ENCODE measurements at regions not wholly inside any gene's neighbourhood (a gene's known extent, or its start where the extent isn't known, plus 50 kb on each side); places are given as distances from the start of the nearest gene placed in this dataset.

DNA sequence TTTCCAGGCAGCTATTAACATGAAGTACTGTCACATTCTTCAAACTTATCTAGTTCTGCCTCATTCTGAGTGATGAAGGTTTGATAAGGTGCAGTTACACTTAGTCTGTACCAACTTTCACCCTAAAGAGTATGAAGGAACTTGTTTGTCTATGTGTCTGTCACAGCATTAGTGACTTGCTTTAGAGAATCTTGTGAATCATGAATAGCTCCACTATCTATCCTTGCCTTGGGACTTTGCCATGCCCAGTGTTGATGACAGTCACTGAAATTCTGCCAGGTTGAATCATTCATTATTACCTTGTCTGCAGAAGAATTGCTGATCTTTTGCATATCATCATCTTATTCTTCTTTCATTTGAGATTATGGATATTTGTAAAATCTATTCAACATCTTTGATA lies 50.9 kb upstream of the A1CF start:
- in situ Hi-C loops (cut with MboI; ENCODE audit: low pct_unique_long_range_greater_than_20kb, low sequenced_read_pairs) = no loop called here
- no peak for DNase-seq

DNA sequence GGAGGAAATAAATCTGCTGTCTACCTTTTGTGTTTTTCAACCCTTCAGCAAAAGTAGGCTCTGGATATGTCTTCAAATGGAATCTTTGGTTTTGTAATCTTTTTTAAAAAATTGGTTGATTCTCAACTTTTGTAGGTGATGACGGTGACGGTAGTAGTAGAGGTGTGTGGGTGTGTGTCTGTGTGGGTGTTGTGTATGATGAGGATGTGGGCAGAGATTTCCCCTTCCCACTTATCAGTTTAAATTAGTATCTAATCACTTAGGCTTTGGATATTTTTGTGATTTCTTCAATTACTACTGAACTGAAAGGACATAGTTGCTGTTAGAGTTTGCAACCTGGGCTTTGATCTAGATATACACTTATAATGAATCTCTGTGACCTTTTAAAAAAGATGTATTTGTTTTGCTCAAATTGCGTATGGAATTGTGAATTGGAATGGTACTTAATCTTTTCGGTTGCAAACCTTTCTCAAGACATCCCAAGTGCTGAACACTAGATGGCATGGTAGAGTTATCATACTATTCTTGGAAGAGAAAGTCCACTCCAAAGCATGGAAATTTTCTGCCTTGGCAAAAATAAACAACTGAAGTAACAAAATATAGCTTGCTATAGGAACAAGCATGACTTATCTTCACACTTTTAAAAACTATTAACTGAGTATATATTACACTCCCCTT lies 51.9 kb upstream of the A1CF start:
- in situ Hi-C loops (cut with MboI; ENCODE audit: low pct_unique_long_range_greater_than_20kb, low sequenced_read_pairs) = no loop called here
- DNase-seq = peak; percentile 13

GRCh38 chr10:50941629-50942028 lies 56.2 kb upstream of the A1CF start:
- DNase-seq = no peak
- in situ Hi-C loops (cut with MboI; ENCODE audit: low pct_unique_long_range_greater_than_20kb, low sequenced_read_pairs) = no loop called here

DNA sequence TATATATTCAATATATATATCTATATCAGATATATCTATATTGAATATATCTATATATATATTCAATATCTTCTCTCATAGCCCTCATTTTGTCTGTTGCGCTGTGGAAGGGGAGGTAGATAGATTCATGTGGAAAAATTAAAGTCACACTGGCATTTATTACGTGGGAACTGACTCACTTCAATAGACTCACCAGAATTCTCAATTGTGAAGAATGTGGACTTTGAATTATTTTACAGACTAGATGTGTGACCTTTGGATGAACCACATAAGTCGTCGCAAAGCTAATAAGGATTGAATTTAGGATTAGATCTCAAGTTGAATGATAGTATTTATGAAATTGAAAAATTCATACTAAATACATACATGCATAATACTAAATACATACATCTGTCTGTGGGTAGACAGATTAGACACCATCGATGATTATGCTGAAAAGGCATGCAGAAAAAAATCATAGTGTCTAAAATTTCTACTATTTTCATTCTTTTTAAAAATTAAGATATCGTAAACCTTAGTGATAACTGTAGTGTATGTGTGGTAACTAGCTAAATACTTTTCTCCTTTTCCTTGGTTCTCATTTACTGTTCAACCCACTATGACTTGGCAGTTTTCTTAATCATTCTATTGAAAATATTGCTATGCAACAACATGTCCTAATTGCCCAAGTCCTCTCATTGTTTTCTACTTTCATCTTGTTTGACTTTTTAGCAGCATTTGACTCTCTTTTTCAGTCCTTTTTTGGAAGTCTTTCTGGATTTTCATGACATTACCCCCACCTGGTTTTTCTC lies 61.8 kb upstream of the A1CF start:
- no peak for DNase-seq
- in situ Hi-C loops (cut with MboI; ENCODE audit: low pct_unique_long_range_greater_than_20kb, low sequenced_read_pairs) = no loop called here

GRCh38 chr10:50951365-50951764 lies 65.9 kb upstream of the A1CF start:
- DNase-seq = no peak
- in situ Hi-C loops (cut with MboI; ENCODE audit: low pct_unique_long_range_greater_than_20kb, low sequenced_read_pairs) = no loop called here

- in situ Hi-C loops (cut with MboI; ENCODE audit: low pct_unique_long_range_greater_than_20kb, low sequenced_read_pairs) = no loop called here
- no peak for DNase-seq
Observed at GRCh38 chr10:50961297-50961696, 75.9 kb upstream of the A1CF start.

DNA sequence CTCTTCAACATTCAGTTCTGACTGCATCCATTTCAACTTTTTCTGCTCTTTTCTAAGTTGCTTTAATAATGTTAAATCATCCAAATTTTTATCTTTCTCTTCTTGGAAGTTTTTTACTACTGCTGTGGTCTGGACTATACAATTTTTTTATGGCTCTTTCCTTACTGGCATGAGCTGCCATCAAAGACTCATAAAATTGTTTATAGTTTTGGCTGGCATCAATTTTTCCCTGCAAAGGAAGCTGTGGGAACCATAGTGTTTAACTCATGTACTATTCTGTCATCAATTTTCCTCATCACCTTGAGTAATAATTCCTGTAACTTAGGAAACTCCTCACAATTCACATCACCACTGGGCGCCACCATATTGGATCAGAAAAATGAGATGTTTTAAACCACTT lies 77.6 kb upstream of the A1CF start:
- no peak for DNase-seq
- in situ Hi-C loops (cut with MboI; ENCODE audit: low pct_unique_long_range_greater_than_20kb, low sequenced_read_pairs) = no loop called here

DNA sequence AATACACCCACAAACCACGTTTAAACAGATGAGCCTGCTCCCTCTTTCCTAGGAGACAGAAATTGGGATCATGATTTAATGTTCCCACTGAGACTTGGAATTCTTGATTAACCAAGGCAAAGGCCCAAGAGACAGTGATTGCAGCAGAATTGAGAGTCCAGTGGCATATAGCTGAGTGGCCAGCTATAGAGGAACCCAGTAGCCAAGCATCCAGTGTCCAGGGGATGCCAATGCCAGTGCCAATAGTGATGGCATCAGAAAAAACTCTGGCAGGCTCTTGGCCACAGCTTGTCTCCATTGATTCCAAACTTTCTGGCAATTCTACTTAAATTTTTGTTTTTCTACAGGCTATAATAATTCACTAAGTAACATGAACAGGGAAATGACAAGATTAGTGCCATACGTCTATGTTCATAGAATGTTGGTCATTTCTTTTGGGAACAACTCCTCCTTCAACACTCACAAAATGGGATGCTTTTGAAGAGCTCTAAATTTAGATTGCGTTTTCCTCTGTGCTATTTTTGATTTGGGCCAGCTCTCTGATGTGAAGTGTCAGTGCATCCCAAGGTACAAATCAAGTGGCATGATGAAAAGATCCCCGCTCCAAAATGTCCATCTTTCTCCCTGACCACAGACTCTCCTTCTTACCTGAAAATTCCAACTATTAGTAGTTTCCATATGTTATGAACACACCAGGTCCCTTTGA lies 83.1 kb upstream of the A1CF start:
- no peak for DNase-seq
- in situ Hi-C loops (cut with MboI; ENCODE audit: low pct_unique_long_range_greater_than_20kb, low sequenced_read_pairs) = no loop called here

DNA sequence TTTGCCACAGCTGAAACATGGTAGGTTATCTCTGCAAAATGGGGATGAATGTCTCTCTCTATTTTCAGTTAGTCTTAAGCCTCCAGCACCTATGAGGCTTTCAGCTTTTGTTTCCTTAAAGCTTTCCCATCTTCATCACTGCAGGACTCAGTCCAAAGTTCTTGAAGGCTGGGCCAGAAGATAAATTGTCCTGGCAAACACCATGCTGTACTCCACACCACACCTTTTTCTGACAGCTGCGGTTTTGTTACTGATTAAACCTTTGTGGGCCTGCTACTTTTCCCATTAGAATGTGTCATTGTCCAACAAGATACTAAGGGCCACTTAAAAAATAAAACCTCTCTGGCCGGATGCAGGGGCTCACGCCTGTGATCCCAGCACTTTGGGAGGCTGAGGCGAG lies 87.2 kb upstream of the A1CF start:
- no peak for DNase-seq
- in situ Hi-C loops (cut with MboI; ENCODE audit: low pct_unique_long_range_greater_than_20kb, low sequenced_read_pairs) = no loop called here

GRCh38 chr10:50981385-50981784 lies 92.9 kb upstream of the PRKG1 start:
- in situ Hi-C loops (cut with MboI; ENCODE audit: low pct_unique_long_range_greater_than_20kb, low sequenced_read_pairs) = no loop called here

DNA sequence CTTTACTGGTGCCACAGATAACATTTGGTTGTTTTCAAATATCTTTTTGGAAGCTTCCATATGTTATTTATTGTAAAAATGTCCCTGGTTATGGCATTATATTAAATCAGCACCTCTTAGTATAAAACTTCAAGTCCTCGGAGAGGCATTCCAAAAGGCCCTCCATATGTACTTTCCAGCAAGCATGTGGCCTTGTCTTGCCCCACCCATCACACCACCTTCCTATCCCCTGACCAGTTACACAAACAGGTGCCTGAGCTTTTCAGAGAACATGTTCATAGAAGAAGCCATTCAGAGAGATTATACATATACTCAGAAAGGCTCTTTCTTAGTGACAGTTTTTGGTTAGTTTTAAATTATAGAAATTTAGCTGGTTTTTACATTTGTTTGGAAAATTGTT lies 92.4 kb upstream of the PRKG1 start:
- no peak for DNase-seq

More at GRCh38 chr10:50981385-50981784, 92.9 kb upstream of the PRKG1 start:
- DNase-seq = no peak

DNA sequence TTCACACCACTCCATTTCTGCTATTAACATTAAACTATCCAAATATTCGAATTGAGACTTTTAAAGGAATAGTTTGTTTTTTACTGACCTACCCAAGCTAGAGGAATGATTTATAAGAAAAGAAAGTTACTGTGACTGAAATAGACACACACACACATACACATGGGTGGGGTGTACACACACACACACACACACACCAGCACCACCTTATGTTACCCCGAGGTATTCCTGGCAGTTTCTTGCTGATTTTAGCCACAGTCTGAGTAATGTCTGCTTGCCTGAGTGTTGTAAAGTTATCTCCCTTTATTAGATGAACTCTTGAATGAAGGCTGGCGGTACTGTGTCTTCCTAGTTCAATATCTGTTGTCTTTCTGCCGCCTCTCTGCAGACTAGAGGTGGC lies 91.3 kb upstream of the PRKG1 start:
- in situ Hi-C loops (cut with MboI; ENCODE audit: low pct_unique_long_range_greater_than_20kb, low sequenced_read_pairs) = no loop called here
- DNase-seq = no peak

More for the DNA sequence above, 92.4 kb upstream of the PRKG1 start:
- in situ Hi-C loops (cut with MboI; ENCODE audit: low pct_unique_long_range_greater_than_20kb, low sequenced_read_pairs) = no loop called here

DNA sequence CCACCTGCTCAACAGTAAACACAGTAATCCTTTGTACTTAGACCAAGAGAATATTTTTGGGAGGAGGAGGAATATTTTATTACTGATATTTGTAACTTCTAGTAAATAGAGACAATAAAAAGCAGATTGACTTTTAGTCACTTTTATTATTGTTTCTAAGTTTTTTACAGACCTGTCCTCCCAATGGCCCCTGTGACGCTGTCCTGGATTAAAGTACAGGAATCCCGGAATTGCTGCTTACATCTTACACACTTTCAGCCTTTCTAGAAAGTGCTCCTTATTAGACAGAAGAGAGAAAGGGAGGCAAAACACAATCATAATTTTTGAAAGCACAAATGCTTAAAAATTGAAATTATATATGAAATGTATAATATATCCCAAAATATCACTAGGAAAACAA lies 86.4 kb upstream of the PRKG1 start:
- in situ Hi-C loops (cut with MboI; ENCODE audit: low pct_unique_long_range_greater_than_20kb, low sequenced_read_pairs) = no loop called here
- no peak for DNase-seq

- in situ Hi-C loops (cut with MboI; ENCODE audit: low pct_unique_long_range_greater_than_20kb, low sequenced_read_pairs) = no loop called here
- DNase-seq = peak; percentile 59
Observed at GRCh38 chr10:50988792-50989191, 85.5 kb upstream of the PRKG1 start.

- peak; percentile 16 for DNase-seq
- in situ Hi-C loops (cut with MboI; ENCODE audit: low pct_unique_long_range_greater_than_20kb, low sequenced_read_pairs) = no loop called here
Observed at GRCh38 chr10:50990568-50991455, 83.5 kb upstream of the PRKG1 start.

- in situ Hi-C loops (cut with MboI; ENCODE audit: low pct_unique_long_range_greater_than_20kb, low sequenced_read_pairs) = no loop called here
- no peak for DNase-seq
Observed at GRCh38 chr10:50991456-50992355, 82.6 kb upstream of the PRKG1 start.

DNA sequence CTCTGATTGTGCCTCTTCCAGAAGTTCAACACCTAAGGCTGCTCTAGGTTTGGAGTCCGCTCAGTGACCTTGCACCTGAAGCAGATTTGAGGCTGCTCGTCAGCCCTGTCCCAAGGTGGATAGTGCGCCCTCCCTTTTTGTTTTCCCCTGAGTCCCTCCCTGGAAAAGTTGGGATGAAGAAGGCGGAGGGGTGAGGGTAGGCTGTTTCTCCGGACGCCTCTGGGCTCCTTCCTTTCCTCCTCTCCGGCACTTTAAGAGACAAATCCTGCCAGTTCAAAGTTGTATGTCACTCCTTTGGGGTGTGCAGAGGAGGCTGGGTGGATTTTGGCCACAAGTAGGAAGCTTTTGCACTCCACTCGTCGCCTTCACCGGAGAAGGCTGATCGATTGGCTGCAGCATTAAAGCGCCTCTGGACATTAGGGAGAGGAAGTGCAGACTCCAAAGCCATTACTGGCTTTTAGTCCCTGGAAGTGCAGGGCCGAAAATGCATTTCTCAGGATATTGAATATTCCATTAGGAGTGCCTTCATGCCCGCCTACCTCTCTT lies 81.9 kb upstream of the PRKG1 start:
- no peak for DNase-seq
- in situ Hi-C loops (cut with MboI; ENCODE audit: low pct_unique_long_range_greater_than_20kb, low sequenced_read_pairs) = no loop called here

Data from KBM-7 (cell line).